SK-N-SH treated with all-trans-retinoic acid at 6 μM for 48 hours (cell line): ENCODE measurements at regions not wholly inside any gene's neighbourhood (a gene's known extent, or its start where the extent isn't known, plus 50 kb on each side); places are given as distances from the start of the nearest gene placed in this dataset.

Experiments
- ATAC-seq: fragments of 200-7000 bp; cut with Tn5 transposase; 3 replicates; pipeline ENCODE4 v1.9.1; 2020; ENCODE audit warnings: mild to moderate bottlenecking, moderate library complexity
- ARNTL ChIP-seq: fragments of 450-650 bp; formaldehyde crosslinking; IDR thresholded peaks from 2 replicates; pipeline ENCODE4 v1.5.0; 2020; ENCODE audit warnings: low read depth, mild to moderate bottlenecking, moderate library complexity, borderline replicate concordance
- BACH2 ChIP-seq: fragments of 250-450 bp; sonication (Bioruptor Pico); IDR thresholded peaks from 2 replicates; pipeline ENCODE4 v1.9.0; 2021; ENCODE audit warnings: mild to moderate bottlenecking, borderline replicate concordance
- CSDC2 ChIP-seq: fragments of 250-450 bp; sonication (Bioruptor Pico); IDR thresholded peaks from 2 replicates; pipeline ENCODE4 v1.5.0; 2020; ENCODE audit warnings: mild to moderate bottlenecking, moderate library complexity
- ESRRG ChIP-seq: fragments of 250-450 bp; sonication (Bioruptor Pico); IDR thresholded peaks from 2 replicates; pipeline ENCODE4 v1.6.1; 2021; ENCODE audit warnings: mild to moderate bottlenecking
- GLIS3 ChIP-seq: fragments of 250-450 bp; sonication (Bioruptor Pico); IDR thresholded peaks from 2 replicates; pipeline ENCODE4 v1.5.0; 2020; ENCODE audit warnings: mild to moderate bottlenecking, moderate library complexity
- ISL1 ChIP-seq: fragments of 250-450 bp; sonication (Bioruptor Pico); IDR thresholded peaks from 2 replicates; pipeline ENCODE4 v2.1.2; 2022; ENCODE audit warnings: mild to moderate bottlenecking, moderate library complexity
- OSR1 ChIP-seq: fragments of 250-450 bp; sonication (Bioruptor Pico); IDR thresholded peaks from 2 replicates; pipeline ENCODE4 v1.8.0; 2022; ENCODE audit warnings: moderate library complexity, mild to moderate bottlenecking, inconsistent platforms
- POU6F1 ChIP-seq: fragments of 250-450 bp; sonication (Bioruptor Pico); IDR thresholded peaks from 2 replicates; pipeline ENCODE4 v1.8.0; 2021; ENCODE audit warnings: low read depth, mild to moderate bottlenecking, moderate library complexity, borderline replicate concordance
- PPARA ChIP-seq: fragments of 250-450 bp; sonication (Bioruptor Pico); IDR thresholded peaks from 2 replicates; pipeline ENCODE4 v1.5.0; 2020; ENCODE audit warnings: mild to moderate bottlenecking, borderline replicate concordance
- SNAI2 ChIP-seq: fragments of 250-450 bp; sonication (Bioruptor Pico); IDR thresholded peaks from 2 replicates; pipeline ENCODE4 v1.5.0; 2020; ENCODE audit warnings: mild to moderate bottlenecking, moderate library complexity
- TSHZ2 ChIP-seq: fragments of 250-450 bp; sonication (Bioruptor Pico); IDR thresholded peaks from 2 replicates; pipeline ENCODE4 v1.5.0; 2020; ENCODE audit warnings: mild to moderate bottlenecking, moderate library complexity
- ZC3H10 ChIP-seq: fragments of 250-450 bp; sonication (Bioruptor Pico); IDR thresholded peaks from 2 replicates; pipeline ENCODE4 v1.5.1; 2021; ENCODE audit warnings: mild to moderate bottlenecking, moderate library complexity
- ZFP3 ChIP-seq: fragments of 250-450 bp; sonication (Bioruptor Pico); IDR thresholded peaks from 2 replicates; pipeline ENCODE4 v1.5.0; 2020; ENCODE audit warnings: mild to moderate bottlenecking, moderate library complexity
- ZFP30 ChIP-seq: fragments of 450-650 bp; formaldehyde crosslinking; IDR thresholded peaks from 2 replicates; pipeline ENCODE4 v1.5.0; 2022; ENCODE audit warnings: mild to moderate bottlenecking, moderate library complexity
- ZNF565 ChIP-seq: fragments of 450-650 bp; formaldehyde crosslinking; conservative IDR thresholded peaks from 2 replicates; pipeline ENCODE4 v1.5.0; 2020; ENCODE audit warnings: low read depth, mild to moderate bottlenecking, moderate library complexity
- ZNF8 ChIP-seq: fragments of 450-650 bp; formaldehyde crosslinking; IDR thresholded peaks from 2 replicates; pipeline ENCODE4 v1.5.0; 2020; ENCODE audit warnings: mild to moderate bottlenecking, moderate library complexity
- TF ChIP-seq, protein P1 (sequence below): fragments of 250-450 bp; sonication (Bioruptor Pico); IDR thresholded peaks from 2 replicates; pipeline ENCODE4 v1.5.1; 2021; ENCODE audit warnings: mild to moderate bottlenecking, moderate library complexity
- TF ChIP-seq, protein P2 (sequence below): fragments of 250-450 bp; sonication (Bioruptor Pico); IDR thresholded peaks from 2 replicates; pipeline ENCODE4 v1.5.1; 2020; ENCODE audit warnings: low read depth, mild to moderate bottlenecking, moderate library complexity
- TF ChIP-seq, protein P3 (sequence below): fragments of 250-450 bp; sonication (Bioruptor Pico); IDR thresholded peaks from 2 replicates; pipeline ENCODE4 v1.8.0; 2020; ENCODE audit warnings: mild to moderate bottlenecking, moderate library complexity, borderline replicate concordance

DNA sequence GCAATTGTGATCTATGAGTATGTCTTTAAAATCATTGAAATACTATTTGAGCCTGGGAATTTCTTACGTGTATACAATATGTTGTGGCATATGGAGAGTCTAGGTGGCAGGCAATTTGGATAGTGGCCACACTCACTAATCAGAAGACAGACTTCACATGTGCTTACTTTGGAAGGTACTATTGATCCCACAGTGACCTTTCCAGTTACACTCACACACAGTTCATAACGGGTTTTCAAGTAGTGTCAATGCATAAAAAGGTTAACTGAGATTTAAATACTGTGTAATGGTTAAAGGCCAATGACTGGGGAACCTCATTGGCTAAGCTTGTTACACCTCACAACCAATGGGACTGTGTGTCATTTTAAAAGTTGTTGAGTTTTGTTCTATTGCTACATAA, 783.2 kb downstream of the RPA4 start:
- TF ChIP-seq ZNF565 (no peak), ISL1 (no peak), POU6F1 (CRISPR knock-in tag) (no peak), CSDC2 (CRISPR knock-in tag) (no peak)
- TF ChIP-seq, protein P1, sequence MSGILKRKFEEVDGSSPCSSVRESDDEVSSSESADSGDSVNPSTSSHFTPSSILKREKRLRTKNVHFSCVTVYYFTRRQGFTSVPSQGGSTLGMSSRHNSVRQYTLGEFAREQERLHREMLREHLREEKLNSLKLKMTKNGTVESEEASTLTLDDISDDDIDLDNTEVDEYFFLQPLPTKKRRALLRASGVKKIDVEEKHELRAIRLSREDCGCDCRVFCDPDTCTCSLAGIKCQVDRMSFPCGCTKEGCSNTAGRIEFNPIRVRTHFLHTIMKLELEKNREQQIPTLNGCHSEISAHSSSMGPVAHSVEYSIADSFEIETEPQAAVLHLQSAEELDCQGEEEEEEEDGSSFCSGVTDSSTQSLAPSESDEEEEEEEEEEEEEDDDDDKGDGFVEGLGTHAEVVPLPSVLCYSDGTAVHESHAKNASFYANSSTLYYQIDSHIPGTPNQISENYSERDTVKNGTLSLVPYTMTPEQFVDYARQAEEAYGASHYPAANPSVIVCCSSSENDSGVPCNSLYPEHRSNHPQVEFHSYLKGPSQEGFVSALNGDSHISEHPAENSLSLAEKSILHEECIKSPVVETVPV (CRISPR knock-in tag) = no peak
- ATAC-seq = no peak

DNA sequence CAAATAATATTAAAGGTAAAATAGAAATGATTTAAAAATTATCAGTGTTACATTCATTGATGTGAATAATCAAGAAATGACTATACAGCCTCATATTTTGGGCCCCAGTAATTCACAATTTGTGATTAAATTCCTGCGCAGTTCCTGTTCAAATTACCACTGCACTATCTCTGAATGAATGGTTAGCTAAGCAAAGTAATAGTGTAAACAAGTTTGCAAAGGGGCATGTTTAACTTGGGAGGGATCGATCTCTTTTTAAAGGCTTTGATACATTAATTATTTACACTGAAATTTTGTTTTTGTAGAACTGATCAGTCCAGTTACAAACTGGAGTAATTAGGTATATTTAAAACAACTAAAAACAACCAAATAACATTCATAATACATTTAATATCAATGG, 784.4 kb downstream of the RPA4 start:
- no peak for ATAC-seq
- no peak for TF ChIP-seq POU6F1 (CRISPR knock-in tag)
- TF ChIP-seq ESRRG (CRISPR knock-in tag) = no peak
- TF ChIP-seq ZNF565 = no peak
- TF ChIP-seq ZFP3 = no peak
- TF ChIP-seq BACH2 (CRISPR knock-in tag) = no peak
- TF ChIP-seq, protein P2, sequence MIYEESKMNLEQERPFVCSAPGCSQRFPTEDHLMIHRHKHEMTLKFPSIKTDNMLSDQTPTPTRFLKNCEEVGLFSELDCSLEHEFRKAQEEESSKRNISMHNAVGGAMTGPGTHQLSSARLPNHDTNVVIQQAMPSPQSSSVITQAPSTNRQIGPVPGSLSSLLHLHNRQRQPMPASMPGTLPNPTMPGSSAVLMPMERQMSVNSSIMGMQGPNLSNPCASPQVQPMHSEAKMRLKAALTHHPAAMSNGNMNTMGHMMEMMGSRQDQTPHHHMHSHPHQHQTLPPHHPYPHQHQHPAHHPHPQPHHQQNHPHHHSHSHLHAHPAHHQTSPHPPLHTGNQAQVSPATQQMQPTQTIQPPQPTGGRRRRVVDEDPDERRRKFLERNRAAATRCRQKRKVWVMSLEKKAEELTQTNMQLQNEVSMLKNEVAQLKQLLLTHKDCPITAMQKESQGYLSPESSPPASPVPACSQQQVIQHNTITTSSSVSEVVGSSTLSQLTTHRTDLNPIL (CRISPR knock-in tag) = no peak
- no peak for TF ChIP-seq GLIS3 (CRISPR knock-in tag)
- TF ChIP-seq PPARA (CRISPR knock-in tag) = no peak
- no peak for TF ChIP-seq ISL1
- TF ChIP-seq ZFP30 (CRISPR knock-in tag) = no peak

DNA sequence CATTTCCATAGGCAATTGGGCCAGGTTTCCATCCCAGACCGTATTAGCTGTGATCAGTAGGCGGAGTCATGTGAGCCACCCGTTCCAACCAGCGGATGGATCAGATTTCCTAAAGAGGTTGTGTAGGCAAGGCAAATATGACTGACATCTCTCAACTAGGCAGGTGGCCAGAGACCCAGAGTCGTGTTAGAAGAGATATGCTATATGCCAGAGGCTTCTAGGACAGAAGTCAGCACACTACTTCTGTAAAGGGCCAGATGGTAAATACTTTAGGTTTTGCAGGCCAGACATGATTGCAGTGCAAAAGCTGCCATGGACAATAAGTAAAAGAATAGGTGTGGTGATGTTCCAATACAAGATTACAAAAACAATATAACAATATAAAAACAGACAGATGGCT, 788.4 kb downstream of the RPA4 start:
- no peak for ATAC-seq
- TF ChIP-seq TSHZ2 (CRISPR knock-in tag) (no peak), SNAI2 (CRISPR knock-in tag) (no peak), ZC3H10 (no peak), OSR1 (CRISPR knock-in tag) (no peak)

- no peak for ATAC-seq
- TF ChIP-seq BACH2 (CRISPR knock-in tag) = no peak
- TF ChIP-seq TSHZ2 (CRISPR knock-in tag) = no peak
- no peak for TF ChIP-seq ZNF8 (CRISPR knock-in tag)
- TF ChIP-seq ZFP3 = no peak
- TF ChIP-seq ESRRG (CRISPR knock-in tag) = no peak
- no peak for TF ChIP-seq ISL1
- TF ChIP-seq, protein P3, sequence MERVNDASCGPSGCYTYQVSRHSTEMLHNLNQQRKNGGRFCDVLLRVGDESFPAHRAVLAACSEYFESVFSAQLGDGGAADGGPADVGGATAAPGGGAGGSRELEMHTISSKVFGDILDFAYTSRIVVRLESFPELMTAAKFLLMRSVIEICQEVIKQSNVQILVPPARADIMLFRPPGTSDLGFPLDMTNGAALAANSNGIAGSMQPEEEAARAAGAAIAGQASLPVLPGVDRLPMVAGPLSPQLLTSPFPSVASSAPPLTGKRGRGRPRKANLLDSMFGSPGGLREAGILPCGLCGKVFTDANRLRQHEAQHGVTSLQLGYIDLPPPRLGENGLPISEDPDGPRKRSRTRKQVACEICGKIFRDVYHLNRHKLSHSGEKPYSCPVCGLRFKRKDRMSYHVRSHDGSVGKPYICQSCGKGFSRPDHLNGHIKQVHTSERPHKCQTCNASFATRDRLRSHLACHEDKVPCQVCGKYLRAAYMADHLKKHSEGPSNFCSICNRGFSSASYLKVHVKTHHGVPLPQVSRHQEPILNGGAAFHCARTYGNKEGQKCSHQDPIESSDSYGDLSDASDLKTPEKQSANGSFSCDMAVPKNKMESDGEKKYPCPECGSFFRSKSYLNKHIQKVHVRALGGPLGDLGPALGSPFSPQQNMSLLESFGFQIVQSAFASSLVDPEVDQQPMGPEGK (CRISPR knock-in tag) = no peak
- no peak for TF ChIP-seq OSR1 (CRISPR knock-in tag)
- TF ChIP-seq, protein P1 (CRISPR knock-in tag) = no peak
- TF ChIP-seq GLIS3 (CRISPR knock-in tag) = no peak
- TF ChIP-seq, protein P2 (CRISPR knock-in tag) = no peak
- no peak for TF ChIP-seq ARNTL (CRISPR knock-in tag)
Observed at GRCh38 chrX:97672608-97673007, 788.9 kb downstream of the RPA4 start.
